ENCODE measurements at regions not wholly inside any gene's neighbourhood (a gene's known extent, or its start where the extent isn't known, plus 50 kb on each side); places are given as distances from the start of the nearest gene placed in this dataset.

DNA sequence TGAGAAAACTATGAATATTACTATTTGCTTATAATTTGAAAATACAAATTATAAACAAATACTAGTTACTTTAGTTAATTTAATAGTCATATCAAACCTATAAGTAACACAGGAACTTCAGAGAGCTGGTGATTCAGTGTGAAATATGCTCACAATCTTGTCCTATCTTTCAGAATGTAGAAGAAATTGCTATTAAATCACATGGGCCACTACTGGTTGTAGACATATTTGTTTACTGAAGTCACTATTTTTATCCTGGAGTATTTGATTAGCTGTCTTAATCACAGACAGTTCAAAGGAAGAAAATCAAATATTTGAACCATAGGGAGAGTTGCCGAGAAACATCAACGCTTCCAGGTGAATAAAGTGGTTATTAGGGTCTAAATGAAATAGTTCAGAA is 187.6 kb upstream of the ANO3 start:
- Histone ChIP-seq H3K27me3 (ENCODE audit: low read depth, low read length) (no peaks in the 10 kb centered on the region), H3K4me1 (ENCODE audit: low read length) (no peaks in the 10 kb centered on the region), H4K20me1 (ENCODE audit: insufficient read depth, low read length) (no peaks in the 10 kb centered on the region), H2AFZ (ENCODE audit: low read depth, low read length) (no peak overlapping the region), H3K36me3 (replicated peaks; ENCODE audit: low read depth, low read length) (no peaks in the 10 kb centered on the region), H3K4me2 (ENCODE audit: low read length) (no peak overlapping the region), H3K4me3 (ENCODE audit: low read length) (no peak overlapping the region), H3K79me2 (ENCODE audit: low read length) (no peaks in the 10 kb centered on the region), H3K27ac (ENCODE audit: low read length) (no peak overlapping the region), H3K9me3 (ENCODE audit: insufficient read depth, low read length) (no peaks in the 10 kb centered on the region), H3K9ac (ENCODE audit: low read length) (no peak overlapping the region)
- no peak for TF ChIP-seq EZH2phosphoT487 (IDR thresholded peaks at IDR 0.05; ENCODE audit: low read depth)
- TF ChIP-seq, protein P1, sequence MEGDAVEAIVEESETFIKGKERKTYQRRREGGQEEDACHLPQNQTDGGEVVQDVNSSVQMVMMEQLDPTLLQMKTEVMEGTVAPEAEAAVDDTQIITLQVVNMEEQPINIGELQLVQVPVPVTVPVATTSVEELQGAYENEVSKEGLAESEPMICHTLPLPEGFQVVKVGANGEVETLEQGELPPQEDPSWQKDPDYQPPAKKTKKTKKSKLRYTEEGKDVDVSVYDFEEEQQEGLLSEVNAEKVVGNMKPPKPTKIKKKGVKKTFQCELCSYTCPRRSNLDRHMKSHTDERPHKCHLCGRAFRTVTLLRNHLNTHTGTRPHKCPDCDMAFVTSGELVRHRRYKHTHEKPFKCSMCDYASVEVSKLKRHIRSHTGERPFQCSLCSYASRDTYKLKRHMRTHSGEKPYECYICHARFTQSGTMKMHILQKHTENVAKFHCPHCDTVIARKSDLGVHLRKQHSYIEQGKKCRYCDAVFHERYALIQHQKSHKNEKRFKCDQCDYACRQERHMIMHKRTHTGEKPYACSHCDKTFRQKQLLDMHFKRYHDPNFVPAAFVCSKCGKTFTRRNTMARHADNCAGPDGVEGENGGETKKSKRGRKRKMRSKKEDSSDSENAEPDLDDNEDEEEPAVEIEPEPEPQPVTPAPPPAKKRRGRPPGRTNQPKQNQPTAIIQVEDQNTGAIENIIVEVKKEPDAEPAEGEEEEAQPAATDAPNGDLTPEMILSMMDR (IDR thresholded peaks at IDR 0.05; ENCODE audit: low read depth, low read length) = no peak

DNA sequence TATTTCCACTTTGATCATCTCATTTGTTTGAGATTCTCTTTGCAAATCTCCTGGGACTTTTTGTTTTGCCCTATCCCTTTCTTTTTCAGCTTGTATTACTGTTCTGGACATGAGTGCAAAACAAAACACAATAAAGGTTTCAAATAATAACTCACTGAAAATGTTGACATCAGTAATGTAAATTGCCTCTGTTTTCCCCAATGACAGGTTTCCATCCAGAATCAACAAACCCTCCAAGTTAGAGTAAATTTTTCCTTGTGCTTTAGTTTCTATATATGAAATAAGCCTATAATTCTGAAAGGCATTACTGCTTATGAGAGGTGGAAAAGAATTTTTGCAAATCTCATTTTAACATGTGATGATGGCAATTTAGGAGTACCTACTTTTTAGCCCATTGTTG is 187.0 kb upstream of the ANO3 start:
- Histone ChIP-seq H4K20me1 (ENCODE audit: insufficient read depth, low read length) (no peaks in the 10 kb centered on the region), H3K9ac (ENCODE audit: low read length) (no peak overlapping the region), H3K4me1 (ENCODE audit: low read length) (no peaks in the 10 kb centered on the region), H2AFZ (ENCODE audit: low read depth, low read length) (no peak overlapping the region), H3K27ac (ENCODE audit: low read length) (no peak overlapping the region), H3K4me2 (ENCODE audit: low read length) (no peak overlapping the region), H3K27me3 (ENCODE audit: low read depth, low read length) (no peaks in the 10 kb centered on the region), H3K9me3 (ENCODE audit: insufficient read depth, low read length) (no peaks in the 10 kb centered on the region), H3K4me3 (ENCODE audit: low read length) (no peak overlapping the region), H3K79me2 (ENCODE audit: low read length) (no peaks in the 10 kb centered on the region), H3K36me3 (replicated peaks; ENCODE audit: low read depth, low read length) (no peaks in the 10 kb centered on the region)
- TF ChIP-seq EZH2phosphoT487 (IDR thresholded peaks at IDR 0.05; ENCODE audit: low read depth) = no peak

DNA sequence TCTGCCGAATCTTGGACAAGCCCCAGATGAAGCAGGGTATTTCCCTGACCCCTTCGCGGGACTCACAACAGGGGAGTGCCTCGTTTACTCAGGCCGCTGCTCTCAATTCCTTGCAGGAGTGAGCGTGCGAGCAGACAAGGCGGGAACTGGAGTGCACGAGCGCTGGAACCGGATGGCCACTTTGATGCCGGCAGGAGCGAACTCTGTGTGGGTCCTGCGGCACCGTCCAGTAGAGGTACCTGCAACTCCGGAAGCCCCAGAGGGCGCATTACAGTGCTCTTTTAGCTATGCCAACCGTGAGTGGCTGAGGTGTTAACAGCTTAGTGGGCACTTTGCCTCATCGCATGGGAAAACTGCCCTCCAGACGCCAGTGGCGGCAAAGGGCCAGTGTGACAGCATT is 182.3 kb upstream of the ANO3 start:
- H3K27me3 ChIP-seq (ENCODE audit: low read depth, low read length) = no peaks in the 10 kb centered on the region
- no peaks in the 10 kb centered on the region for H3K36me3 ChIP-seq (replicated peaks; ENCODE audit: low read depth, low read length)
- no peaks in the 10 kb centered on the region for H3K79me2 ChIP-seq (ENCODE audit: low read length)
- H4K20me1 ChIP-seq (ENCODE audit: insufficient read depth, low read length) = no peaks in the 10 kb centered on the region
- no peak overlapping the region for H3K27ac ChIP-seq (ENCODE audit: low read length)
- no peak overlapping the region for H3K9ac ChIP-seq (ENCODE audit: low read length)
- H3K4me3 ChIP-seq (ENCODE audit: low read length) = no peak overlapping the region
- no peak for TF ChIP-seq EZH2phosphoT487 (IDR thresholded peaks at IDR 0.05; ENCODE audit: low read depth)
- TF ChIP-seq, protein P1 (IDR thresholded peaks at IDR 0.05; ENCODE audit: low read depth, low read length) = no peak
- H3K4me2 ChIP-seq (ENCODE audit: low read length) = no peak overlapping the region
- H3K9me3 ChIP-seq (ENCODE audit: insufficient read depth, low read length) = no peaks in the 10 kb centered on the region
- no peak overlapping the region for H2AFZ ChIP-seq (ENCODE audit: low read depth, low read length)
- peaks cover 3% of the 10 kb centered on the region for H3K4me1 ChIP-seq (ENCODE audit: low read length)

DNA sequence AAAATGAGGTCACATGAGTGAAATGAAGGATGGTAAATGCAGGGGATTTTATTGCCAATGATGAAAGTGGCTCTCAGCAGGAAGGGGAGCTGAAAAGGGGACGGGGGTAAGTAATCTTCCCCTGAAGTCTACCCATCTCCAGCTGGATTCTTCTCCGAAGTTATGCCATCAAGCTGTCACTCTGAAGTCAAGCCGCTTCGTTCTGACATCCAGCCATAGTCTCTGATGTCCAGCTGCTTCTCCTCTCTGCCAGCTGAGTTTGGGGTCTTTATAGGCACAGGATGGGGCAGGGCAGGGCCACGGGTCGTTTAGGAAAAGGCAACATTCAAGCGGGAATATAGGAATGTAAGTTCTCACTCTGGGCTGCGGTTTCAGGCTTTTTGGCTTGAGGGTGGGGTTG is 181.9 kb upstream of the ANO3 start:
- no peaks in the 10 kb centered on the region for H3K79me2 ChIP-seq (ENCODE audit: low read length)
- H2AFZ ChIP-seq (ENCODE audit: low read depth, low read length) = no peak overlapping the region
- no peak overlapping the region for H3K4me2 ChIP-seq (ENCODE audit: low read length)
- H3K27ac ChIP-seq (ENCODE audit: low read length) = no peak overlapping the region
- no peaks in the 10 kb centered on the region for H4K20me1 ChIP-seq (ENCODE audit: insufficient read depth, low read length)
- no peak for TF ChIP-seq EZH2phosphoT487 (IDR thresholded peaks at IDR 0.05; ENCODE audit: low read depth)
- TF ChIP-seq, protein P1 (IDR thresholded peaks at IDR 0.05; ENCODE audit: low read depth, low read length) = no peak
- H3K36me3 ChIP-seq (replicated peaks; ENCODE audit: low read depth, low read length) = no peaks in the 10 kb centered on the region
- peaks cover 7% of the 10 kb centered on the region for H3K4me1 ChIP-seq (ENCODE audit: low read length)
- no peaks in the 10 kb centered on the region for H3K27me3 ChIP-seq (ENCODE audit: low read depth, low read length)
- no peak overlapping the region for H3K4me3 ChIP-seq (ENCODE audit: low read length)
- no peaks in the 10 kb centered on the region for H3K9me3 ChIP-seq (ENCODE audit: insufficient read depth, low read length)
- no peak overlapping the region for H3K9ac ChIP-seq (ENCODE audit: low read length)

DNA sequence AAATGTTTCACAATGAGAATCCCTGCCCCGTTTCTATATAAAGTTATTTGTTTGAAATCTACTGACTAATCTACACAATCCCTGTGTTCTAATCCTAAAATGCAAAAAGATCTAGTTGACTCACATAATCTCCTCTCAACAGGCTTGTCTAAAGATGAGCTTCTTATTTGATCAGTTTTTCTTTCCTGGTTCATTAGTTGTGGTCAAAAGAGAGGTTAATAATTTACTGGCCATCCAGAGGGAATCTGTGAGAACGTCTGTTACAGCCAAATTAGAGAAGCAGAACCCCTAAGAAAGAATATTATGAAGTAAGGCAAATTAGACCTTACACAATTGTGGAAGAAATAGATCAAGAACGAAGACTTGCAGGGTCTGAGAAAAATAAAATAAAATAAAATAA is 173.7 kb upstream of the ANO3 start:
- H3K27ac ChIP-seq (ENCODE audit: low read length) = no peak overlapping the region
- no peaks in the 10 kb centered on the region for H3K36me3 ChIP-seq (replicated peaks; ENCODE audit: low read depth, low read length)
- TF ChIP-seq, protein P1 (IDR thresholded peaks at IDR 0.05; ENCODE audit: low read depth, low read length) = no peak
- no peak for TF ChIP-seq EZH2phosphoT487 (IDR thresholded peaks at IDR 0.05; ENCODE audit: low read depth)
- H3K79me2 ChIP-seq (ENCODE audit: low read length) = no peaks in the 10 kb centered on the region
- no peaks in the 10 kb centered on the region for H4K20me1 ChIP-seq (ENCODE audit: insufficient read depth, low read length)
- no peak overlapping the region for H3K9ac ChIP-seq (ENCODE audit: low read length)
- H2AFZ ChIP-seq (ENCODE audit: low read depth, low read length) = no peak overlapping the region
- no peak overlapping the region for H3K4me2 ChIP-seq (ENCODE audit: low read length)
- H3K27me3 ChIP-seq (ENCODE audit: low read depth, low read length) = no peaks in the 10 kb centered on the region
- H3K4me1 ChIP-seq (ENCODE audit: low read length) = peaks cover 7% of the 10 kb centered on the region
- H3K4me3 ChIP-seq (ENCODE audit: low read length) = no peak overlapping the region
- H3K9me3 ChIP-seq (ENCODE audit: insufficient read depth, low read length) = no peaks in the 10 kb centered on the region
